GM18909 (cell line): ENCODE measurements at regions not wholly inside any gene's neighbourhood (a gene's known extent, or its start where the extent isn't known, plus 50 kb on each side); places are given as distances from the start of the nearest gene placed in this dataset.

Experiments used
- ATAC-seq: cut with Tn5 transposase; IDR thresholded peaks from one replicate; pipeline ENCODE4 v1.9.1; 2021; ENCODE audit warnings: mild to moderate bottlenecking; ENCODE audit not compliant: unreplicated experiment, poor library complexity

DNA sequence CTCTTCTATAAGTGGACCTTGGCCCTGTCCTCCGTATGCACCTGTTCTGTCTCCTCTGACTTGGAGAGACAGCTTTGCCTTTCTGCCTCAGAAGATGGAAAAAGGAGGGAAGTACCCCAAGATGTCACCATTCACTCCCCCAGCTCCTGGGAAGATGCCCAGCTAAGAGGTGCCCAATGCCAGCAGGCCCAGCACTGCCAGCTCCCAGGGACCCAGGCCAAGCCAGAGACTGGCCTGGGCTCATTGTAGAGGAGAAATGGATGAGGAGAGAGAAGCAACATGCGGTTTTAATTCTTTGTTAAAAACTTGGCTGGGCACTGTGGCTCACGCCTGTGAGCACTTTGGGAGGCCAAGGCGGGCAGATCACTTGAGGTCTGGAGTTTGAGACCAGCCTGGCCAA, 111.5 kb upstream of the ZNF507 start:
- ATAC-seq = no peak

DNA sequence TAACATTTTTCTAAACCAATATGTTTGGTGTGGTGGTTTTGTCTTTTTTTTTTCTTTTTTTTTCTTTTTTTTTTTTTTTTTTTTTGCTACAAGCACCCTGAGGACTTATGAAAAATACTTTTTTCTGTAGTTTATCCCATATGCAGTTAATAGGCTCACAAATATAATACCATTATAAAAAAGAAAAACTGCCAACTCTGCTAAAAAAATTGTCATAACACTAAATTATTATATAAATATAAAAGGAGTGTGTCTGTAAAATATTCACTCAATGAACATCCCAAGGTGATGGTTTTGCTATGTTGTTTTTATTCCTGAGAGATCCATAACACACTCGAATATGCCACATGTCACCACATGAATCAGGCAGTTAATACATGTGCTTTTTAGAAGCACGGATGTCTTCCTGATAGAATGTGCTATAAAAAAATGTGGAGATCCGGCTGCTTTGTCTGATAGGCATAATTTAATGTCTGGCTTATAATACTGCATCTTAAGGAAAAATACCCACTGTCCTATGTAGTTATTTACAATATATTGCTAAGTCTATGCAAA, 110.7 kb upstream of the ZNF507 start:
- no peak for ATAC-seq

DNA sequence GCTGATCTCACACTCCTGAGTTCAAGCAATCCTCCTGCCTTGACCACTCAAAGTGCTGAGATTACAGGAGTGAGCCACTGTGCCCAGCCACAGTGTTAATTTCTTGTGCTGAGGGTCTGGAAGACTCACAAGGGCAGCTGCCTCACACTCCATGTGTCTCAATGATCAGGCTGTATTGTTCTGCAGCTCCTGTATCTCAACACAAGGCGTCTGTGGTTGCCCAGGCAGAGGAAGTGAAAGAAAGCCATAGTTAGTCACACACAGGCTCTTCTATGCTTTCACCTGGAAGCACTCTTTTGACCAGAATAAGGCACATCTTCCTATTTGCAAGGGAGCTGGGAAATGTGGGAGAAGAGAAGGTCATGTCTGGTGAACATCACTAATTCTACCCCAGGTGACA, 107.3 kb upstream of the ZNF507 start:
- peak; percentile 77 for ATAC-seq

DNA sequence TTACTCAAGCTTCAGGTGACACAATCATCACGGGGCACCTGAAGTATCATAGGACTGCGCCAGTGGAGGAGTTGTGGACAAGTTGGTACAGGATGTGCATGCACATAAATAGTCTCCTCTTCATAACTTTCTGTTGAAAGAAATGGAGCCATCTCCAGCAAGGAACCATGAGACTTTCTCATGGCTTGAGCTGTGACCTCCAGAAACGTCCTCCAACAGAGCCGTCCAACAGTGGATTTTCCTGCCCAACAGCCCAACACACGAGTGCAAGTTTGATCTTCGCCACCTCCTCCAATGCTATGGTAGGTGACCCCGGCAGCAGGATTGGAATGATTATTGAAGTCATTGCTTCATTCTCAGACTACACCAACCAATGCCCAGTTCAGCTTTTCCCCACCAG, 105.1 kb upstream of the ZNF507 start:
- ATAC-seq = no peak

DNA sequence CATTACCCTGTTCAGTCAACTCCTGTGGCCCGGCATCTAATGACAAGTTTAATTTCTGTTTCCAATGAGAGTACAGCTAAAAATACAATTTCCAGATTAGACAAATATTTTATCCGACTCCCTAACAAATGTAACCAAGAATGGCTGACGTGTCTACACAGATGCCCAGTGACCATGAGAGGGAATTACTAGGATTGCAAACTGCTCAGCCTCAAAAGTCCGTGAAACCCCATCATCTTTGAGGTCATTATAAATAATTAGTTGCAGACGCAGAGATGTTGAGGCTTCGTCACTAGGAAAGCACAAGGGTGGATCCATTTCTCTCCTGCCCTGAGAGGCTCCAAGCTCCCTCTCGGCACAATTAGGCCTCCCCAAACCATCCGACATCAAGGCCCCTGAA, 104.1 kb upstream of the ZNF507 start:
- ATAC-seq = no peak

DNA sequence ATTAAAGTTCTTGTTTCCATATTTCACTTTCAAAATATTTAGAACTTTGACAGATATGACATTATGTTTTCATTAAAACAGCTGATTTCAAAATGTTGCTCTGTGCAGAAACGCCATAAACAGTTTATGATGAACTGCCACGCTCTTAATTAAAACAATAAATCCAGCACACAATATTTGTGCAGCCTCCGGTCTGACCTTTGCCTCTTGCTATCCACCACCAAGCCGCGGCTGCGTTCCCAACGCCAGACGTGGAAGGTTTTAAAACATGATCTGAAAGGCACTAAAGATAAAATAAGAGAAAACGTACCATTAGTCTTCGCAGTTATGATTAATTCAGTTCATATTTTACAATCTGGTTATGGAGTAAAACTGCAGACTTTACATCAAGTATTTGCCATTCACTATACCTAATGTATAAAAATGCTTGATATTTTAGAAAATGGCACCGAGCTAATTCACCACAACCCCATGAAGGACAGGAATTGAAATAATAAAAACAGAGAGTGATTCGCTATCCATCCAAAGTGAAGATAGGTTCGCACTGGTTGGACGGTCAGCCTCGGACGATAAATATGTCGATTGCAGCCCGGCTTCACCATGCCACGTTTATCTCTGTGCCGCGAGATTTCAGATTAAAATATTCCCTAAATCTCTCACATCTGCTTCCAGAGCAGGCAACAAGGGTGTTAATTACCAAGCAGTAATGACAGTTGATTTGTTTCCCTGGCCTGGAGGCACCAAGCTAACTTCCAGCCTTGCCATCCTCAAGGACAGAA, 103.3 kb upstream of the ZNF507 start:
- ATAC-seq = no peak

DNA sequence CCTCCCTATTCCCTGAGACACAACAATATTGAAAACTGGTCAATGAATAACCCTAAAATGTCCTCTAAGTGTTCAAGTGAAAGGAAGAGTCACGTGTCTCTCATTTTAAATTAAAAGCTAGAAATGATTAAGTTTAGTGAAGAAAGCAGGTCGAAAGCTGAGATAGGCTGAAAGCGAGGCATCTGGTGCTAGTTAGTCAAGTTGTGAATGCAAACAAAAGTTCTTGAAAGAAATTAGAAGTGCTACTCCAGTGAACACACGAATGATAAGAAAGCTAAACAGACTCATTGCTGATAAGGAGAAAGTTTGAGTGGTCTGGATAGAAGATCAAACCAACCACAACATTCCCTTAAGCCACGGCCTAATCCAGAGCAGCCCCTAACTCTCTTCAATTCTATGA, 99.4 kb upstream of the ZNF507 start:
- no peak for ATAC-seq

DNA sequence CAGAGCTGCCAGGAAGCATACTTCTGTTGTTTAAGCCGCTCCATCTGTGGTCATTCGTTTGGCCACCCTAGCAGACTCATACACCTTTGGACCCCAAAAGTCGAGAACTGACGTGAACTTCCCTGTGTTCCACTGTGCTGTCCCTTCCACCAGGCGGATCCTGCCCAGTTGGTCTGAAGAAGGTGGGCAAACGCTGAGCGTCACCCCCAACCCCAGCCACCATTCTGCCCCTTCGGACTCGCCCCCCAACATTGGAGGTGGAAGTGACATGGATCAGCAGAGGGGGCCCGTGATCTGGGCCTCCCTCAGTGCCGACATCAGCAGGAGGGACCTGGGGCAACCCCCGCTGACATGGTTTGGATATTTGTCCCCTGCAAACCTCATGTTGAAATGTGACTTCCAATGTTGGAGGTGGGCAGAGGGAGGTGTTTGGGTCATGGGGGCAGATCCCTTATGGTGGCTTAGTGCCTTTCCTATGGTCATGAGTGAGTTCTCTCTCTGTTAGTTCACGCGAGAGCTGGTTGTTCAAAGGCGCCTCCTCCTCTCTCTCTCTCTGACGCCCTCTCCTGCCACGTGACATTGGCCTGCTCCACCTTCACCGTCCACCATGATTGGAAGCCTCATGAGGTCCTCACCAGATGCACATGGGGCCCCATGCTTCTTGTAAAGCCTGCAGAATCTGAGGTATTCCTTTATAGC, 93.6 kb upstream of the ZNF507 start:
- ATAC-seq = no peak

DNA sequence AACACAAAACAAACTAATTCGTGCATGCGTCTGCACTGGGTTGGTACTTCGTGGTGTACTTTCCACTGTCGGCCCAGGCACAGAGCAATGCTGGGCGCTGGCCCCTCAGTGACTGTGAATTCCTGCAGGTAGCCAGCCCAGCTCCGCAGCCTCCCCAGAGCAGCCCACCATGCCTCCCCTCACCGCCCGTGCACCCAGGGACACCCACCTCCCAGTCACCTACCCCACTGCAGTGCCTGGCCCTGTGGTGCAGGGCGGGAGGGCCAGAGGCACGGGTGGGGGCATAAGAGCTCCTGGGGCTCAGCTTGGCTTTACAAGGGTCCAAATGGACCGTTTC, 93.1 kb upstream of the ZNF507 start:
- no peak for ATAC-seq

DNA sequence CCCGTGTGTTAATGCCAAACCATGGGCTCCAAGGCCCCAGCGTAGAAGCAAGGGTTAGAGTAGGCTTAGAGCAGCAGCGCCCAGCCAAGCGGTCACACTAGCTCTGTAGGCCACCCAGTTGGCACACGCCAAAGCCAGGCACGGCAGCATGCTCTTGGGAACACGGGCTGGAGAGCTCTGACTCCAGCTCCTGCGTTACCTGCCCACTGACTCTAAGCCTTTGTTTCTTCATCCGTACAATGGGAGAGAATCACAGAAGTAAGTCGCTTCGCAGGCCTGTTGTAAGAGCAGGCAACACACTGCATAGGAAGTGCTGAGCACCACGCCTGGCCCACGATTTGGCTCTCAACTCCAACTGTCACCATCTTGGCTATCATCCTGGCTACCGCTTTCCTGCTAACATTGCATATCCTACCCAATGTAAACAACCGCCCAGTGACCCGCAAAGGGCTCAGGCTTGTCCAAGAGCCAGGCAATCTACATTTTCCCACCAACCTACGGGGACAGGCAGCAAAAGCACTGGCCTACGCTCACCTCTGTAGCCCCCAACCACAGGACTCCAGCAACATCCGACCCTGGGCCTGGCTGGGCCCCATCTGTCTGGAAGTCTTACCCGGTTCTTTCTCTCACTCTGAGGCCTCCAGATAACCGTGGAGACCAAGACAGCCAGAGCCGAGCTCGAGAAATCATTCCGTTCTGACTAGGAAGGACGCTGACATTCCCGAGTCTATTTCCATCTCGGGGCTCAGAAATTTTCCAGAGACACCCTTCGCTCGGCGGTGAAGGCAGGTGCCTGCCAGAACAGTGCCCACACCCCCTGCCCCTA, 91.5 kb upstream of the ZNF507 start:
- no peak for ATAC-seq

DNA sequence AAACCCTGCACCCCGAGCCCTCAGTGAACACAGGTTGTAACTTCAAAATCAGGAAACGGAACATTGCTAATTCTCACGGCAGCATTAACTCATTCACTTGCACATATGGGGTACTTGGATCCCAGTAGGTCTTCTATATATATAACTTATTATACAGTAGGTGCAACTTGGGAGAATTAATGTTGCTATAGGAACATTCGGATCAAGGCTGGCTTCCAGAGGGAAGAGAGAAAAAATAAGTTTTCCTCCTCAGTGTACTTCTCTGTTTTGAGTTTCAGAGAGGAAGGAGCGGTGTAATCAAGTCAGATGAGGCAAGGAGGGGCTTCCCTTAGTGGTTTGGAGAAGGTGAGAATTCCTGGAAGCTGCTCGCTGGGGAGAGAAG, 90.9 kb upstream of the ZNF507 start:
- ATAC-seq = no peak

DNA sequence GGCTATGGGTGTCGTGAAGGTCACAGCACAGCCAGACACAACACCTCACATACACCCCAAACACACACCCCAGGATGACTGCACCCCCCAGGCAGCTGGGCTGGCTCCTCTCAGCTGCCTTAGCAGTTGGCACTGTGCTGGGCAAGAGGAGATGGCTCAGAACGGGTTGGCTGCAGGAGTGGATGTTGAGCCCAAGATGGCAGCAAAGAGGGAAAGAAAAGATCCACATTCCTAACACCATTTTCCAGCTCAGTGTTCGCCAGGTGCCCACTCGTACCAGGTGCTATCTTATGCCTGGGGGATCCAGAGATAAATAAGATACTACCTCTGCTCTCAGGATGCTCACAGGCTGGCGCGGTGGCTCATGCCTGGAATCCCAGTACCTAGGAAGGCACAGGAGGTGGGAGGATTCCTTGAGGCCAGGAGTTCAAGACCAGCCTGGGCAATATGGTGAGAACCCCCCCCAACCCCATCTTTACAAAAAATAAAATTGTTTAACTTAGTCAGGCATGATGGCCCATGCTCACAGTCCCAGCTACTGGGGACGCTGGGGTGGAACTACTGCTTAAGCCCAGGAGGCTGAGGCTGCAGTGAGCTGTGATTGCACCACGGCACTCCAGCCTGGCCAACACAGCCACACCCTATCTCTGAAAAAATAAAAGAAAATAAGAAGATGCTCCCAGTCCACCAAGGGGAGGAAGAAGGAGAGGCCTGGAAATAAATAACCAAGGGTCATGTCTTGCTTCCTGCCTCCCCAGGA, 89.7 kb upstream of the ZNF507 start:
- ATAC-seq = no peak

DNA sequence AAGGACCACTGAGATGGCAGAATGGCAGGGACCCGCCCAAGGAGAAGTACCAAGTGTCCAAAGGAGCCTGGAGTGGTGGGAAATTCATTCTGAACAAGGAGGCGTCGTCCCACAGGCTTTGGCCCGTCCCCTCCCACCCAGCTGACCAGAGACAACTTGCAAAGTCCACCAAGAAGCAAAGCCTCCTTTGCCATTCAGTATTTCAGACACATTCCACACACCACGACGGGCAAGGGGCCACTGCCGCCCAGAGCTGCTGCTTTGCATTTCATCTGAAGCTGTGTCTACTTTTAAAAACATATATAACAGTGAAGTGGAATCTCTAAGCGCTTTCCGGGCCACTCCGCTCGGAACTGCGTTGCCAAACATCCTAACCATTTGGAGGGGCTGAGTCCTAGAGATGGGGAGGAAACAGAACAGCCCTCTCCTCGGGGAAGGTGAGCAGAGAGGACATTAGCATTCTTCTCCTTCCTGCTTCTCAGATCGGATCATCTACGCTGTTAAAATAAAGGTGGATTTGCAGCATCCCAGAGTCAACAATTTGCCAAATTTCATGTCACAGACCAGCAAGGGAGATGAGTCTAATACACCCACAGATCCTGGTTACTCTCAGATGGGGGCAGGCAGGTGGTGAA, 89.0 kb upstream of the ZNF507 start:
- no peak for ATAC-seq

DNA sequence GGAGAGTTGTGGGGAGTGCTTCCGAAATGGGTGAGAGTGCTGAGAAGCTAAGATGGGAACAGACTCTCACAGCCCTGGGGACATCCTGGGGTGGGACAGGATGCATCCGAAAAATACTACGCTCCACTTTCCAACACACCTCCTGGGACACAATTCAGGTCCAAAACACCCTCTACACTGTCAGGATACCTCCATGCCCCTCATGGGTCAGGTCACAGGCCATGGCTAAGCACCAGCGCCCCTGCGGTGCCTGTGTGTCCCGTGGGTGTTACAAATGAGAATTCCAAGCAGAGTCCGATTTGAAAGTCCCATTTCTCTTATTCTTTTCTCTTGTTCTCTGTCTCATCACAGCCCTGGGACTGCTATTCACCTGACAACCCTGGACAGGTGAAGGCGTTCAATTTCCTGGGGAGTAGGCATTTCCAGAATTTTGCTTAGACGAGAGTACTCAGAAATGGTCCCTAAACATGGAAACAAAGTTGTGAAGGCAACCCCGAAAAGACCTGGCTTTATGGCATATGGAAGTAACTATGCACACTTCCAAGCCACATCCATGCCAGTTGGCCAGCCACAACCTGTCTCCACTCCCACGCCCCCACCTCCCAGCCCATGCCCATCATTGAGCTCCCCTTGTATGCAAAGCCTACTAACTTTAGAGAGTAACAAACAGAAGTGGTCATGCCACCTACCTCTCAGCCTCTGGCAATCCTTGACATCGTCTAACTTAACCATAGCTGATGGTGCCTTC, 87.9 kb upstream of the ZNF507 start:
- ATAC-seq = no peak

DNA sequence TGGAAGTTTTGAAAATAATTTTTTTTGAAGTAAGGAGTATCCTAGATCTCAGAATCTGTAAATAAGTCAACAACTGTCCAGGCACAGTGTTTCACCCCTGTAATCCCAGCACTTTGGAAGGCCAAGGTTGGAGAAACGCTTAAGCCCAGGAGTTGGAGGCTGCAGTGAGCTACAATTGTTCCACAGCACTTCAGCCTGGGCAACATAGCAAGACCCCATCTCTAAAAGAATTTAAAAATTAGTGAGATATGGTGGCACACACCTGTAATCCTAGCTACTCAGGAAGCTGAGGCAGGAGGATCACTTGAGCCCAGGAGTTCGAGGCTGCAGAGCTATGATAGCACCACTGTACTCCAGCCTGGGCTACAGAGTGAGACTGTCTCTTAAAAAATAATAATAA, 87.2 kb upstream of the ZNF507 start:
- no peak for ATAC-seq

DNA sequence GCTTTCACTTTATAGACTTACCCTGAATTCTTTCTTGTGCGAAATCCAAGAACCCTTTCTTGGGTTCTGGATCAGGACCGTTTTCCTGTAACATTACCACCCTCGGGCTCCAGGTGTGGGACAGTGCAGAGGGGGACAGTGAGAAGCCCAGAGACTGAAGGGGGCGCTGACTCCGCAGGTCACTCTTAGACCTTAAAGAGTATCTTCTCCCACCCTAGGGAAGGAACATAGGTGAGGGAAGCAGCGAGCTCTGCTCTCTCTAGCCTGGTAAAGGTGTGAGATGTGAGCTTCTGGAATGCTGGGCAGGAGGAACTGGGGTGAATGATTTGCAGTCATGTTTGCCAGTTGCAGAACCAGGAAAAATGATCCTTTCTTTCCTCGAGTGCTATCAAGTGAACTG, 80.8 kb upstream of the ZNF507 start:
- no peak for ATAC-seq

DNA sequence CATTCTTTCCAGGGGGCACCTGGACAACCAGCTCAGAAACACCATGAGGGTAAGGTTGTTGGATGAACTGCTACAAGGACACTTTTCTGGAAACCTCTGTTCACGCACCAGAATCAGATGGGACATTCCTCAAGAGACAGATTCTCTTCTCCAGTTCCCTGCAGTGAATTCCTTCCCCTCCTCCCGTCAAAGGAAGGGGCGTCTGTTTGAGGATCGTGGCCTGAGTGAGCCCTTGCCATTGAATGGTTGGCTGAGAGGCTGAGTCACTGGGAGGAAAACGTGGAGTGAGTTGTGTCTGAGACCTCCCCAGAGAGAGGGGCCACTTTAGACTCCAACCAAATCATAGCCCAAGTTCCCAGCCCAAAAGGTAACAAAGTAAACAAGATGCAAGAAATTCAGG, 79.4 kb upstream of the ZNF507 start:
- no peak for ATAC-seq

DNA sequence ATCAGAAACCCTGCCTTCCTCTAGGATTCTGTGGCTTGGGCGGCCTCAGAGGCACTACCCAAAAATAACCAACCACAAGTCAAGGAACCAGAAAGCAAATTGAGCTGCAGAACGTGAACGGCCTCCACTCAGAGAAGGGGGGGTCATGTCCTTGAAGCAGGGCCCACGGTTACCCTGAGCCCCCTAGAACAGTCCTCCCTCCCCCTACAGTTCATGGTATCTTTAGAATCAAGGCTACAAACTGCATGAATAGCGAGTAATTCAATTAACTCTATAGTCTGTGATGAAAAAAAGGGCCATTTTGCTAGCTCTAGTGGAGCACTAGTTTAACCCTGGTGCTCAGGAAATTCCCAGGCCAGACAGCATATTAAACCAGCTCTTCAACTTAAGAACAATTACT, 79.0 kb upstream of the ZNF507 start:
- ATAC-seq = no peak

DNA sequence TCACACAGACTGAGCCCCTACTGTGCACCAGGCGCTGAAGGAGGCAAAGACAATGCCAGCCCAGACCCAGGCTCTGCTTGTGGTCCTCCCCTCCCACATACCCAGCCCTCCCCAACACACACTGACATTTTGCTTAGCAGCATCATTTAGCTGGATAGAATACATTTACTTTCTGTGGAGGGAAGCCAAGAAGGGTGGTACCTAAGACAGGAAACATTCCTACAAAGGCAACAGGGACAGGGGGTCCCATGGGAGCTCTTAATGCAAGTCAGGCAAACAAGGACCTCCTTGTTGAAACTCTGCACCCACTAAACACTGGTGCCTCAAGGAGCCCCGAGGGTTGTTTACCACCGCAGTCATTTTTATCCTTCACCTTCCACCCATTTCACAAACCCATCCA, 77.0 kb upstream of the ZNF507 start:
- no peak for ATAC-seq
